H9 (cell line): ENCODE measurements at regions not wholly inside any gene's neighbourhood (a gene's known extent, or its start where the extent isn't known, plus 50 kb on each side); places are given as distances from the start of the nearest gene placed in this dataset.

Source experiments
- DNase-seq: peaks from one replicate; pipeline ENCODE4 v3.0.0-alpha.2; 2017
- H2AFZ ChIP-seq: one replicate; pipeline ENCODE4 v1.6.1; 2013; ENCODE audit warnings: mild to moderate bottlenecking, low read length, control low read depth, moderate library complexity
- H2AK5ac ChIP-seq: 2 replicates; pipeline ENCODE4 v1.6.1; 2013; ENCODE audit warnings: low read length, control low read depth, mixed read lengths; ENCODE audit not compliant: insufficient read length
- H2BK120ac ChIP-seq: one replicate; pipeline ENCODE4 v1.6.1; 2013; ENCODE audit warnings: low read depth, mild to moderate bottlenecking, low read length, control low read depth, inconsistent platforms; ENCODE audit not compliant: poor library complexity, severe bottlenecking
- H2BK12ac ChIP-seq: 2 replicates; pipeline ENCODE4 v1.6.1; 2013; ENCODE audit warnings: low read length, control low read depth, mixed read lengths, low read depth; ENCODE audit not compliant: insufficient read length
- H2BK15ac ChIP-seq: 2 replicates; pipeline ENCODE4 v1.6.1; 2013; ENCODE audit warnings: low read depth, low read length, control low read depth
- H2BK20ac ChIP-seq: one replicate; pipeline ENCODE4 v1.6.1; 2013; ENCODE audit warnings: low read depth, mild to moderate bottlenecking, low read length, control low read depth, inconsistent platforms; ENCODE audit not compliant: poor library complexity, severe bottlenecking
- H2BK5ac ChIP-seq: 2 replicates; pipeline ENCODE4 v1.6.1; 2013; ENCODE audit warnings: low read length, control low read depth, mixed read lengths; ENCODE audit not compliant: insufficient read length
- H3K14ac ChIP-seq: 2 replicates; pipeline ENCODE4 v1.6.1; 2013; ENCODE audit warnings: low read length, control low read depth; ENCODE audit not compliant: insufficient read depth
- H3K18ac ChIP-seq: 2 replicates; pipeline ENCODE4 v1.6.1; 2013; ENCODE audit warnings: low read depth, mild to moderate bottlenecking, mixed read lengths, low read length, control low read depth; ENCODE audit not compliant: insufficient read length
- H3K23ac ChIP-seq: 2 replicates; pipeline ENCODE4 v1.6.1; 2013; ENCODE audit warnings: low read length, control low read depth, mixed read lengths, low read depth; ENCODE audit not compliant: insufficient read length
- H3K23me2 ChIP-seq: 2 replicates; pipeline ENCODE4 v1.6.1; 2013; ENCODE audit warnings: low read depth, mild to moderate bottlenecking, mixed read lengths, low read length, control low read depth; ENCODE audit not compliant: insufficient read length, poor library complexity, severe bottlenecking
- H3K27ac ChIP-seq: 2 replicates; pipeline ENCODE4 v1.5.1; 2013; ENCODE audit warnings: low read length, control low read depth, mixed read lengths, low read depth; ENCODE audit not compliant: insufficient read length
- H3K27me3 ChIP-seq: 2 replicates; pipeline ENCODE4 v1.6.1; 2013; ENCODE audit warnings: low read length, control low read depth, inconsistent platforms; ENCODE audit not compliant: insufficient read depth
- H3K4ac ChIP-seq: 2 replicates; pipeline ENCODE4 v1.6.1; 2013; ENCODE audit warnings: low read depth, mild to moderate bottlenecking, control low read depth, inconsistent platforms, low read length, moderate library complexity
- H3K4me1 ChIP-seq: 2 replicates; pipeline ENCODE4 v1.6.1; 2013; ENCODE audit warnings: low read length, control low read depth, inconsistent platforms; ENCODE audit not compliant: insufficient read depth
- H3K4me2 ChIP-seq: 2 replicates; pipeline ENCODE4 v1.6.1; 2013; ENCODE audit warnings: low read length, control low read depth, mixed read lengths; ENCODE audit not compliant: insufficient read length, insufficient read depth
- H3K56ac ChIP-seq: 2 replicates; pipeline ENCODE4 v1.6.1; 2013; ENCODE audit warnings: low read depth, mild to moderate bottlenecking, mixed read lengths, low read length, control low read depth; ENCODE audit not compliant: insufficient read length
- H3K79me1 ChIP-seq: 2 replicates; pipeline ENCODE4 v1.6.1; 2013; ENCODE audit warnings: low read depth, mild to moderate bottlenecking, moderate library complexity, low read length, control low read depth, inconsistent platforms; ENCODE audit not compliant: insufficient read depth, poor library complexity, severe bottlenecking
- H3K79me2 ChIP-seq: 2 replicates; pipeline ENCODE4 v1.6.1; 2013; ENCODE audit warnings: low read length, control low read depth, inconsistent platforms; ENCODE audit not compliant: insufficient read depth
- H3K9ac ChIP-seq: 2 replicates; pipeline ENCODE4 v1.6.1; 2013; ENCODE audit warnings: low read length, control low read depth, mixed read lengths; ENCODE audit not compliant: insufficient read length; ENCODE audit errors: extremely low read depth
- H3K9me3 ChIP-seq: one replicate; pipeline ENCODE4 v1.6.1; 2013; ENCODE audit warnings: low read depth, low read length, inconsistent platforms; ENCODE audit not compliant: control insufficient read depth
- H3T11ph ChIP-seq: one replicate; pipeline ENCODE4 v1.6.1; 2013; ENCODE audit warnings: mild to moderate bottlenecking, low read length, control low read depth, inconsistent platforms
- H4K20me1 ChIP-seq: one replicate; pipeline ENCODE4 v1.6.1; 2013; ENCODE audit not compliant: control insufficient read depth, insufficient read length, insufficient read depth
- H4K5ac ChIP-seq: 2 replicates; pipeline ENCODE4 v1.6.1; 2013; ENCODE audit warnings: low read depth, mild to moderate bottlenecking, mixed read lengths, low read length, control low read depth; ENCODE audit not compliant: insufficient read length
- H4K8ac ChIP-seq: replicated peaks from 2 replicates; pipeline ENCODE4 v1.6.1; 2013; ENCODE audit warnings: low read length, control low read depth, mixed read lengths, low read depth; ENCODE audit not compliant: insufficient read length
- H4K91ac ChIP-seq: 2 replicates; pipeline ENCODE4 v1.6.1; 2013; ENCODE audit warnings: low read depth, mild to moderate bottlenecking, moderate library complexity, mixed read lengths, low read length, control low read depth; ENCODE audit not compliant: insufficient read length
- H3K27ac Mint-ChIP-seq, 3 experiments: 2 replicates in 2 of 3; 3 replicates in 1 of 3; pipeline ENCODE4 v1.8.0; 2020 to 2021; ENCODE audit warnings: mixed read lengths in 3 of 3, mild to moderate bottlenecking in 1 of 3, moderate library complexity in 1 of 3
- H3K27me3 Mint-ChIP-seq: 2 replicates; pipeline ENCODE4 v1.8.0; 2021; ENCODE audit warnings: low read depth, mild to moderate bottlenecking, moderate library complexity, mixed read lengths
- H3K36me3 Mint-ChIP-seq, 3 experiments: 2 replicates in 2 of 3; 3 replicates in 1 of 3; pipeline ENCODE4 v1.8.0; 2020 to 2021; ENCODE audit warnings: low read depth in 3 of 3, mixed read lengths in 3 of 3; ENCODE audit not compliant: insufficient read depth in 1 of 3
- H3K4me1 Mint-ChIP-seq, 2 experiments: 2 replicates each; pipeline ENCODE4 v1.8.0; 2020; ENCODE audit warnings: mixed read lengths in 2 of 2
- H3K4me3 Mint-ChIP-seq, 2 experiments: 2 replicates in 1 of 2; 3 replicates in 1 of 2; pipeline ENCODE4 v1.8.0; 2020 to 2021; ENCODE audit warnings: mild to moderate bottlenecking in 2 of 2, mixed read lengths in 2 of 2, moderate library complexity in 1 of 2
- H3K9me3 Mint-ChIP-seq, 2 experiments: 2 replicates in 1 of 2; 3 replicates in 1 of 2; pipeline ENCODE4 v1.8.0; 2020; ENCODE audit warnings: mild to moderate bottlenecking in 2 of 2, mixed read lengths in 2 of 2, moderate library complexity in 1 of 2
- WGBS: extraction: QIAGEN DNeasy Blood & Tissue Kit; methylation state at CpG from one replicate; pipeline ENCODE4 v1.1.7; 2013; ENCODE audit warnings: missing lambda C conversion rate, low lambda C conversion rate, mixed read lengths; ENCODE audit not compliant: insufficient read length; ENCODE audit errors: extremely low coverage; 5-methylcytosine and 5-hydroxymethylcytosine counted together
- TF ChIP-seq, protein P1 (sequence below): fragments of 200-600 bp; sonication (generic); conservative IDR thresholded peaks from 3 replicates; pipeline ENCODE4 v1.8.0; 2021; ENCODE audit warnings: antibody characterized with exemption, mild to moderate bottlenecking

DNA sequence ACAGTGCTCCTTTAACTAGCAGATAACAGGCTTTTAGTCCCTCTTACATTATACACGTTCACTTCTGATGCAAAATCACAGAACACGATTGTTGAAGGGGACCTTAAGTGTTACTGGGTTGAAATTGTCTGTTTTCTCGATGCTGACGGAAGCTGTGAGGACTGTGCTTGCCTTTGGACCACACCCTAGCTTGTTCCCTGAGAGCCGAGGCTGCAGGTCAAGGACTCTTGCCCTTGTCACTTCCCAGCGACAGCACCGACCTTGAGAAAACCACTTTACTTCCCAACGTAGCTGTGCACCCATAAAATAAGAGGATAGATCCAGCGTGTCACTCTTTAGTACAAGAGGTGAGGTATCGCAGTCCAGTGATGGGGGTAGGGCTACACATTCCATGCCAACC is 701.0 kb downstream of the DCDC2C start:
- Histone ChIP-seq H4K8ac (no peak overlapping the region), H3K27me3 (no peaks in the 10 kb centered on the region), H2AK5ac (no peak overlapping the region), H3T11ph (no peak overlapping the region), H3K27ac (no peak overlapping the region), H3K18ac (no peak overlapping the region), H3K79me1 (no peaks in the 10 kb centered on the region), H4K5ac (no peak overlapping the region), H4K20me1 (no peaks in the 10 kb centered on the region), H3K4ac (no peak overlapping the region), H3K9ac (no peak overlapping the region), H4K91ac (no peak overlapping the region), H2BK12ac (no peak overlapping the region), H3K79me2 (no peaks in the 10 kb centered on the region), H3K56ac (no peak overlapping the region), H3K4me1 (0 out of 2 replicates have a peak, but pooled peaks cover 4% of the 10 kb centered on the region), H3K14ac (no peak overlapping the region), H3K4me2 (no peak overlapping the region), H2AFZ (no peak overlapping the region), H2BK20ac (no peak overlapping the region), H3K23ac (no peak overlapping the region), H2BK5ac (no peak overlapping the region), H3K9me3 (peaks cover 7% of the 10 kb centered on the region), H3K23me2 (no peaks in the 10 kb centered on the region), H2BK15ac (no peak overlapping the region), H2BK120ac (no peak overlapping the region)
- Mint-ChIP-seq H3K9me3 (peaks cover 14 to 16% of the 10 kb centered on the region in 2 experiments), H3K36me3 (peaks cover 8 to 17% (median 13%) of the 10 kb centered on the region in 3 experiments), H3K27me3 (no peaks in the 10 kb centered on the region), H3K27ac (no peak overlapping the region), H3K4me3 (no peak overlapping the region), H3K4me1 (peaks cover 0 to 2% of the 10 kb centered on the region in 2 experiments; a peak in 1 of 4 replicates)
- no CpG with 5 or more reads among the region's 10 CpGs for WGBS
- no peak for DNase-seq
- TF ChIP-seq, protein P1, sequence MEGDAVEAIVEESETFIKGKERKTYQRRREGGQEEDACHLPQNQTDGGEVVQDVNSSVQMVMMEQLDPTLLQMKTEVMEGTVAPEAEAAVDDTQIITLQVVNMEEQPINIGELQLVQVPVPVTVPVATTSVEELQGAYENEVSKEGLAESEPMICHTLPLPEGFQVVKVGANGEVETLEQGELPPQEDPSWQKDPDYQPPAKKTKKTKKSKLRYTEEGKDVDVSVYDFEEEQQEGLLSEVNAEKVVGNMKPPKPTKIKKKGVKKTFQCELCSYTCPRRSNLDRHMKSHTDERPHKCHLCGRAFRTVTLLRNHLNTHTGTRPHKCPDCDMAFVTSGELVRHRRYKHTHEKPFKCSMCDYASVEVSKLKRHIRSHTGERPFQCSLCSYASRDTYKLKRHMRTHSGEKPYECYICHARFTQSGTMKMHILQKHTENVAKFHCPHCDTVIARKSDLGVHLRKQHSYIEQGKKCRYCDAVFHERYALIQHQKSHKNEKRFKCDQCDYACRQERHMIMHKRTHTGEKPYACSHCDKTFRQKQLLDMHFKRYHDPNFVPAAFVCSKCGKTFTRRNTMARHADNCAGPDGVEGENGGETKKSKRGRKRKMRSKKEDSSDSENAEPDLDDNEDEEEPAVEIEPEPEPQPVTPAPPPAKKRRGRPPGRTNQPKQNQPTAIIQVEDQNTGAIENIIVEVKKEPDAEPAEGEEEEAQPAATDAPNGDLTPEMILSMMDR: no peak
